Breast epithelium (tissue), 4 donors: ENCODE measurements at regions not wholly inside any gene's neighbourhood (a gene's known extent, or its start where the extent isn't known, plus 50 kb on each side); places are given as distances from the start of the nearest gene placed in this dataset.
"Not testable (repeated sequence)": the region's sequence is repeated elsewhere in the genome, so short reads cannot be mapped to it uniquely, and the experiment has no call there.

Experiments
- DNase-seq, 2 donors: peaks; one replicate each; pipeline ENCODE4 v3.0.0-alpha.2; 2019; ENCODE audit warnings: low spot score in 2 of 2
- H3K27ac ChIP-seq, 2 donors: fragments of 200-600 bp; sonication (generic) in 1 of 2; one replicate each; pipeline ENCODE4 v1.5.1; 2016 to 2019; ENCODE audit warnings: mild to moderate bottlenecking in 1 of 2
- H3K27me3 ChIP-seq, 2 donors: fragments of 200-600 bp; sonication (generic) in 1 of 2; one replicate each; pipeline versions ENCODE4 v1.5.1 to v1.6.0; 2017 to 2019; ENCODE audit warnings: control low read depth in 1 of 2, mild to moderate bottlenecking in 1 of 2
- H3K36me3 ChIP-seq: fragments of 200-600 bp; one replicate; pipeline ENCODE4 v1.5.1; 2019
- H3K4me1 ChIP-seq, 2 donors: fragments of 200-600 bp; sonication (generic); one replicate each; pipeline ENCODE4 v1.5.1; 2016 to 2019; ENCODE audit warnings: control low read depth in 1 of 2
- H3K4me3 ChIP-seq, 3 donors: fragments of 200-600 bp; sonication (generic); 1 replicate in 2 of 3; 2 replicates in 1 of 3; pipeline ENCODE4 v1.5.1; 2016 to 2019; ENCODE audit warnings: mild to moderate bottlenecking in 3 of 3, moderate library complexity in 2 of 3
- H3K9me3 ChIP-seq, 2 donors: fragments of 200-600 bp; sonication (generic) in 1 of 2; one replicate each; pipeline ENCODE4 v1.5.1; 2016 to 2019; ENCODE audit warnings: control low read depth in 1 of 2
- CTCF ChIP-seq, 3 donors: fragments of 450-650 bp; IDR thresholded peaks; one replicate each; pipeline ENCODE4 v1.5.1; 2016 to 2017; ENCODE audit warnings: antibody characterized with exemption in 3 of 3, mild to moderate bottlenecking in 3 of 3, moderate library complexity in 3 of 3
- POLR2A ChIP-seq: fragments of 450-650 bp; IDR thresholded peaks from one replicate; pipeline ENCODE4 v1.6.1; 2016; ENCODE audit warnings: antibody characterized with exemption, mild to moderate bottlenecking, moderate library complexity
- POLR2AphosphoS5 ChIP-seq, 3 donors: sonication (generic); formaldehyde crosslinking; IDR thresholded peaks; one replicate each; pipeline ENCODE4 v1.6.1; 2017; ENCODE audit warnings: antibody characterized with exemption in 3 of 3
- intact Hi-C: fragments of 100-400 bp; cut with DNase I; formaldehyde crosslinking; loops from one replicate; pipeline ENCODE4 v1.15.1; 2023; ENCODE audit warnings: low total_unique reads

DNA sequence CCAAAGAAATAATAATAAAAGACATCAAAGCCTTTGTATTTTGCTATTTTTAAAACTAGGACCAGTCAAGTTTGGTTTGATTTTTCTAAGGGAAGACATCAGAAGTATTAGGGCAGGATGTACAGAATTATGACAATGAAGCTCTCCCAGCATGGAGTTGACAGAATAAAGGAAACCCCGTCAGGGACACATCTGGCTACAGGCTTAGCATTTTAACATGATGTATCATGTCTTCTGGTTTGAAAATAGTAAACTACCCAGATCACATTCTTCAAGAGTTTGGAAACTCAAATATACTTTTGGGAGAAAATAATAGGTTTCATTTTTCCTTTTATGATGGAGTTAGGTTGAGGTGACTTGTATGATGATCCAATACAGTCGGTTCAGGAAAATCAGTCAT lies 552.0 kb upstream of the CDH2 start:
- intact Hi-C loops = no loop called here
- TF ChIP-seq POLR2A (no peak), CTCF (IDR thresholded peaks at IDR 0.05) (no peak)
- no peak for DNase-seq
- Histone ChIP-seq H3K4me3 (no peak overlapping the region), H3K27me3 (no peaks in the 10 kb centered on the region), H3K36me3 (no peaks in the 10 kb centered on the region), H3K9me3 (no peaks in the 10 kb centered on the region), H3K27ac (no peak overlapping the region), H3K4me1 (no peaks in the 10 kb centered on the region)

DNA sequence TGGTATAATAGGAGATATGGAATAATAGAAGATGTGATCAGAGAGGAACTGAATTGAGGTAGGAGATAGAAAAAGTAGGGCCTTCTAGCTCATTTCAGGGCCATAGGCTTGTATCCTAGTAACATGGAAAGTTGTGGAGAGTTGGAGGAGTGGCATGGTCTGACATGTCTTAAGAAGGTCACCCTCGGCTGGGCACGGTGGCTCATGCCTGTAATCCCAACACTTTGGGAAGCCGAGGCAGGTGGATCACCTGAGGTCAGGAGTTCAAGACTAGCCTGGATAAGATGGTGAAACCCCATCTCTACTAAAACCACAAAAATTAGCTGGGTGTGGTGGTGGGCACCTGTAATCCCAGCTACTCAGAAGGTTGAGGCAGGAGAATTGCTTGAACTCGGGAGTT lies 550.3 kb upstream of the CDH2 start:
- H3K36me3 ChIP-seq, H3K9me3 ChIP-seq, H3K27ac ChIP-seq, intact Hi-C loops, H3K4me1 ChIP-seq, H3K27me3 ChIP-seq, DNase-seq, H3K4me3 ChIP-seq: not testable (repeated sequence)

GRCh38 chr18:28725876-28726275 lies 548.9 kb upstream of the CDH2 start:
- Histone ChIP-seq H3K27ac (no peak overlapping the region), H3K27me3 (no peaks in the 10 kb centered on the region), H3K4me3 (no peak overlapping the region), H3K9me3 (no peaks in the 10 kb centered on the region), H3K36me3 (no peaks in the 10 kb centered on the region), H3K4me1 (no peaks in the 10 kb centered on the region)
- intact Hi-C loops = no loop called here
- DNase-seq = no peak
- TF ChIP-seq CTCF (IDR thresholded peaks at IDR 0.05) (no peak), POLR2A (no peak), POLR2AphosphoS5 (IDR thresholded peaks at IDR 0.05) (no peak)

DNA sequence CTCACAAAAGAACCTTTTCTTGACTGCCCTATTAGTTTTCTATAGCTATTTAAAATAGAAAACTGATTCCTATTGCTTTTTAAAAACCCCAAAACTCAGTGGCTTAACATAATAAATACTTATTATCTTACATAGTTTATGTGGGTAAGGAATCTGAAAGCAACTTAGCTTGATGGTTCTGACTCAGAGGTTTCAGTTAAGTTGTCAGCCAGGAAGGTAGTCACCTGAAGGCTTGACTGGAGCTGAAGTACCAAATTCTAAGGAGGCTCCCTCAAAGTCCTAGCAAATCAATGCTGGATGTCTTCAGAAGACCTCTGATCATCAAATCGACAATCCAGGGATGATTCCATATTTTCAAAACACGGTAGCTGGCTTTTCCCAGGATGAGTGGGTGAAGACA lies 546.6 kb upstream of the CDH2 start:
- no peak for DNase-seq
- Histone ChIP-seq H3K27me3 (no peaks in the 10 kb centered on the region), H3K4me3 (no peak overlapping the region), H3K27ac (no peak overlapping the region), H3K9me3 (no peaks in the 10 kb centered on the region), H3K4me1 (no peaks in the 10 kb centered on the region), H3K36me3 (no peaks in the 10 kb centered on the region)
- intact Hi-C loops = no loop called here
- TF ChIP-seq POLR2AphosphoS5 (IDR thresholded peaks at IDR 0.05) = no peak
- no peak for TF ChIP-seq CTCF (IDR thresholded peaks at IDR 0.05)
- no peak for TF ChIP-seq POLR2A

DNA sequence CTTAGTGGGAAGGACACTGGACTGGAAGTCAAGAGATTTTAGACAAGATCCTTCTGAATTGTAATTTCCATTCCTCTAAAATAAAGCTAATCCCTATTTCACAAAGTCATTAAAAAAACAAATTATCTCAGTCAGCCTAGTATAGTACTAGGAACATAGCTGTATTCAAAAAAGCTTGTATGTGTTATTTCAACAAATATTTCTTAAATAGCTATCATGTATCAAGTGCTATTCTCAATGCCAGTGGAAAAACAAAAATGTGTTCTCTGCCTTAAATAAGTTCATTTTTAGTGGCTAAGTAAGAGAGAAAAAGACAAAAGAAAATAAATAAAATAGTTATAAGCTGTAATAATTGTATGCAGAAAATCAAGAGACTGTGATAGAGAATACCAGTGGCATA lies 541.8 kb upstream of the CDH2 start:
- intact Hi-C loops = no loop called here
- H3K4me1 ChIP-seq = no peaks in the 10 kb centered on the region
- H3K27ac ChIP-seq = no peak overlapping the region
- no peaks in the 10 kb centered on the region for H3K9me3 ChIP-seq
- no peaks in the 10 kb centered on the region for H3K36me3 ChIP-seq
- no peak overlapping the region for H3K4me3 ChIP-seq
- no peak for DNase-seq
- TF ChIP-seq POLR2AphosphoS5 (IDR thresholded peaks at IDR 0.05) (no peak), CTCF (IDR thresholded peaks at IDR 0.05) (no peak), POLR2A (no peak)
- H3K27me3 ChIP-seq = no peaks in the 10 kb centered on the region

- TF ChIP-seq POLR2A (no peak), CTCF (IDR thresholded peaks at IDR 0.05) (no peak), POLR2AphosphoS5 (IDR thresholded peaks at IDR 0.05) (no peak)
Observed at GRCh38 chr18:28716338-28716737, 539.4 kb upstream of the CDH2 start.

More at GRCh38 chr18:28716338-28716737, 539.4 kb upstream of the CDH2 start:
- H3K4me1 ChIP-seq = no peaks in the 10 kb centered on the region
- H3K36me3 ChIP-seq = no peaks in the 10 kb centered on the region
- intact Hi-C loops = no loop called here
- H3K4me3 ChIP-seq = no peak overlapping the region
- H3K27ac ChIP-seq = no peak overlapping the region
- H3K27me3 ChIP-seq = no peaks in the 10 kb centered on the region
- no peak for DNase-seq
- no peaks in the 10 kb centered on the region for H3K9me3 ChIP-seq
